Iris pigment epithelial cell (primary cell): ENCODE measurements at regions not wholly inside any gene's neighbourhood (a gene's known extent, or its start where the extent isn't known, plus 50 kb on each side); places are given as distances from the start of the nearest gene placed in this dataset.

Experiments used
- DNase-seq: peaks from one replicate; pipeline ENCODE4 v3.0.0-alpha.2; 2011; ENCODE audit warnings: low read depth

GRCh38 chr6:156725712-156726111, 51.5 kb upstream of the ARID1B start:
- DNase-seq, result no peak

- DNase-seq, result peak; percentile 48
Measured at GRCh38 chr6:156720691-156721685, 56.2 kb upstream of the ARID1B start.

- peak; percentile 97 for DNase-seq
Measured at GRCh38 chr6:156719720-156720563, 57.2 kb upstream of the ARID1B start.

GRCh38 chr6:156719395-156719719, 57.8 kb upstream of the ARID1B start:
- DNase-seq, result peak; percentile 47

- DNase-seq, result peak; percentile 69
Measured at GRCh38 chr6:156718647-156719394, 58.4 kb upstream of the ARID1B start.

- no peak for DNase-seq
Measured at GRCh38 chr6:156717542-156717941, 59.6 kb upstream of the ARID1B start.

- DNase-seq, result no peak
Measured at GRCh38 chr6:156715839-156716238, 61.3 kb upstream of the ARID1B start.

GRCh38 chr6:156713548-156713947, 63.6 kb upstream of the ARID1B start:
- DNase-seq, result no peak

- peak; percentile 22 for DNase-seq
Measured at GRCh38 chr6:156710479-156710878, 66.7 kb upstream of the ARID1B start.

- no peak for DNase-seq
Measured at GRCh38 chr6:156707818-156708217, 69.4 kb upstream of the ARID1B start.

- DNase-seq, result peak; percentile 45
Measured at GRCh38 chr6:156703719-156704118, 73.5 kb upstream of the ARID1B start.

- DNase-seq, result no peak
Measured at GRCh38 chr6:156701966-156702365, 75.2 kb upstream of the ARID1B start.

- no peak for DNase-seq
Measured at GRCh38 chr6:156700440-156701057, 76.6 kb upstream of the ARID1B start.

GRCh38 chr6:156699935-156700334, 77.2 kb upstream of the ARID1B start:
- DNase-seq, result no peak

GRCh38 chr6:156699017-156699421, 78.2 kb upstream of the ARID1B start:
- DNase-seq, result peak; percentile 90

- no peak for DNase-seq
Measured at GRCh38 chr6:156698239-156699016, 78.8 kb upstream of the ARID1B start.

- DNase-seq, result no peak
Measured at GRCh38 chr6:156697225-156697830, 79.8 kb upstream of the ARID1B start.

GRCh38 chr6:156695742-156696141, 81.4 kb upstream of the ARID1B start:
- no peak for DNase-seq

GRCh38 chr6:156694679-156695078, 82.5 kb upstream of the ARID1B start:
- no peak for DNase-seq

GRCh38 chr6:156691018-156691417, 86.2 kb upstream of the ARID1B start:
- no peak for DNase-seq

GRCh38 chr6:156689656-156690055, 87.5 kb upstream of the ARID1B start:
- DNase-seq, result no peak
